Neural progenitor cell (in vitro differentiated cells): ENCODE measurements at regions not wholly inside any gene's neighbourhood (a gene's known extent, or its start where the extent isn't known, plus 50 kb on each side); places are given as distances from the start of the nearest gene placed in this dataset.
A peak's percentile ranks its signal among the peaks of the same experiment; 100 is the strongest.

Experiments used
- EZH2 ChIP-seq: fragments of 200-600 bp; sonication (generic); IDR thresholded peaks from 2 replicates; pipeline ENCODE4 v1.6.1; 2017; ENCODE audit warnings: antibody characterized with exemption, mild to moderate bottlenecking, moderate library complexity
- EZH2phosphoT487 ChIP-seq: fragments of 200-600 bp; sonication (generic); IDR thresholded peaks from 2 replicates; pipeline ENCODE4 v1.6.1; 2017; ENCODE audit warnings: antibody characterized with exemption
- TF ChIP-seq, protein P1 (sequence below): fragments of 200-600 bp; sonication (generic); IDR thresholded peaks from 2 replicates; pipeline ENCODE4 v1.5.1; 2017; ENCODE audit warnings: antibody characterized with exemption, mild to moderate bottlenecking

DNA sequence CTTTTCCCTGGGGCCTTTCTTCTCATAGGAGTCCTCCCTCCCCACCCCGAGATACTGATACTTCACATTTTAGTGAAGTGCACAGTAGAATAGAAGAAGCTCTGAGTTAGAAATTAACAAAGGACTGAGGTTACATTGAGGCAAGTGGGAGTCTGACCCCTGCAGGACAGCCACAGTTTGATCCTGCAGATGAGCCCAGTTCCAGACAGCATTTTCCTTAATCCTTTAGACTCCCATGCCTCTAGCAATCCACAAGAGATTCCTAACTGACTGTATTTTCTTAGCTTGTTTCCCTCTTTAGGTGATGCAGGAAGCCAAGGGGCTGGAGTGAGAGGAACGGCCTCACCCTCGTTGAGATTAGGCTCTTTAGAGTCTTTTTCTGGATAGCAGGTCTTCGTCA, 204.0 kb downstream of the CYRIA start:
- TF ChIP-seq, protein P1, sequence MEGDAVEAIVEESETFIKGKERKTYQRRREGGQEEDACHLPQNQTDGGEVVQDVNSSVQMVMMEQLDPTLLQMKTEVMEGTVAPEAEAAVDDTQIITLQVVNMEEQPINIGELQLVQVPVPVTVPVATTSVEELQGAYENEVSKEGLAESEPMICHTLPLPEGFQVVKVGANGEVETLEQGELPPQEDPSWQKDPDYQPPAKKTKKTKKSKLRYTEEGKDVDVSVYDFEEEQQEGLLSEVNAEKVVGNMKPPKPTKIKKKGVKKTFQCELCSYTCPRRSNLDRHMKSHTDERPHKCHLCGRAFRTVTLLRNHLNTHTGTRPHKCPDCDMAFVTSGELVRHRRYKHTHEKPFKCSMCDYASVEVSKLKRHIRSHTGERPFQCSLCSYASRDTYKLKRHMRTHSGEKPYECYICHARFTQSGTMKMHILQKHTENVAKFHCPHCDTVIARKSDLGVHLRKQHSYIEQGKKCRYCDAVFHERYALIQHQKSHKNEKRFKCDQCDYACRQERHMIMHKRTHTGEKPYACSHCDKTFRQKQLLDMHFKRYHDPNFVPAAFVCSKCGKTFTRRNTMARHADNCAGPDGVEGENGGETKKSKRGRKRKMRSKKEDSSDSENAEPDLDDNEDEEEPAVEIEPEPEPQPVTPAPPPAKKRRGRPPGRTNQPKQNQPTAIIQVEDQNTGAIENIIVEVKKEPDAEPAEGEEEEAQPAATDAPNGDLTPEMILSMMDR, result peak; percentile 47
- TF ChIP-seq EZH2 (no peak), EZH2phosphoT487 (no peak)
